ENCODE measurements at regions not wholly inside any gene's neighbourhood (a gene's known extent, or its start where the extent isn't known, plus 50 kb on each side); places are given as distances from the start of the nearest gene placed in this dataset.

DNA sequence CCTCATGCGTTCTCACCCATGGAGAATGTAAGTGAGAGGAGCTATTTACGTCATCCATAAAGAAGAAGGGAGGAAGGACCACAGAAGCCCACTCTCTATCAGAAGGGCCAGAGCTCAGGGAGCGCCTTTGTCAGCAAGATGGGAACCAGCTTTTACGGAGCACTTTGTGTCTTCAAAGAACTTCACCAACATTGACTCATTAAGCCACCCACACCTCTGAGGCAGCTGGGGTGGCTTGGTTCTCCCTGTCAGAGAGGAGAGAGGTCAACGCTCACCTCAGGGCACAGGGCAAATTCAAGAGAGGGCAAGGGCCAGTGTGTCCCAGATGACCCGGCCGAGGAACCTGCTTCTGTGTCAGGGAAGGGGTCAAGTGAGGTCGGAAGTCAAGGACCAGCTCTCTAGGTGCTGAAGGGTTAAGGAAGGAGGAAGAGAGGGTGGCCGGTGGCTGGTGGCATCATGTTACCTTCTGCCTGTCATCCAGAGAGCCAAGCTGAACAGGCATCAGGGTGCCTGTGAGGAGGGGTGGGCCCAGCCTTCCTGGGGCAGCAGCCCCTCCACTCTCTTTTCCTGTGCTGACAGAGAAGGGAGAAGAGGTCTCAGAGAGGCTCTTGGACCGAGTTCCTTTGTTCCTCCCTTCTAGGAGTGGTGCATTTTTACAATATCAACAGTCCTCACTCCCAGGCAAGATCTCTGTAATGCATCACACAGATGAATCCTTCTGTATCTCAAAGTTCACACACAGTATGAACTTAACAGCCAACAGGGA, 109.0 kb downstream of the ETS2 start:
- no peak for DNase-seq (ENCODE audit: insufficient read length, low spot score)
- TF ChIP-seq, protein P1, sequence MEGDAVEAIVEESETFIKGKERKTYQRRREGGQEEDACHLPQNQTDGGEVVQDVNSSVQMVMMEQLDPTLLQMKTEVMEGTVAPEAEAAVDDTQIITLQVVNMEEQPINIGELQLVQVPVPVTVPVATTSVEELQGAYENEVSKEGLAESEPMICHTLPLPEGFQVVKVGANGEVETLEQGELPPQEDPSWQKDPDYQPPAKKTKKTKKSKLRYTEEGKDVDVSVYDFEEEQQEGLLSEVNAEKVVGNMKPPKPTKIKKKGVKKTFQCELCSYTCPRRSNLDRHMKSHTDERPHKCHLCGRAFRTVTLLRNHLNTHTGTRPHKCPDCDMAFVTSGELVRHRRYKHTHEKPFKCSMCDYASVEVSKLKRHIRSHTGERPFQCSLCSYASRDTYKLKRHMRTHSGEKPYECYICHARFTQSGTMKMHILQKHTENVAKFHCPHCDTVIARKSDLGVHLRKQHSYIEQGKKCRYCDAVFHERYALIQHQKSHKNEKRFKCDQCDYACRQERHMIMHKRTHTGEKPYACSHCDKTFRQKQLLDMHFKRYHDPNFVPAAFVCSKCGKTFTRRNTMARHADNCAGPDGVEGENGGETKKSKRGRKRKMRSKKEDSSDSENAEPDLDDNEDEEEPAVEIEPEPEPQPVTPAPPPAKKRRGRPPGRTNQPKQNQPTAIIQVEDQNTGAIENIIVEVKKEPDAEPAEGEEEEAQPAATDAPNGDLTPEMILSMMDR (IDR thresholded peaks at IDR 0.05; ENCODE audit: insufficient read depth, missing control alignments): no peak
- FAIRE-seq: no peak

DNA sequence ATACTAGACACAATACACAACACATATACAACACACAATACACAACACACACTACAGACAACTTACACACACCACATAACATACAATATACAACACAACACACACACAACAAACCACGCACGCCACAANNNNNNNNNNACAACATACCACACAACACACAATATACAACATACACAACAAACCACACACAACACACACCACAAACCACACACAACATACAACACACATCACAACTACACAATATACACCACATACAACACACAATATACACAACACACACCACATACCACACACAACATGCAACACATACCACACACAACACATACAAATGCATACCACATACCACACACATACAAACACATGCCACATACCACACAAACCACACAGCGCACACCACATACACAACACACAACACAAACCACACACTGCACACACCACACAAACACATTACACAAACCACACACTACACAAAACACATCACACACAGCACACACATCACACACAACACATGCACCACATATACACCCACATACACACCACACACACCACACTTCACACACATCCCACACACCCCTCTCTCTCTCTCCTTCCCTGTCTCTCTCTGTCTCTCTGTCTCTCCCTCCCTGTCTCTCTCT, 108.3 kb downstream of the ETS2 start:
- DNase-seq (ENCODE audit: insufficient read length, low spot score) (no peak), FAIRE-seq (no peak)
- TF ChIP-seq, protein P1 (IDR thresholded peaks at IDR 0.05; ENCODE audit: insufficient read depth, missing control alignments): no peak

DNA sequence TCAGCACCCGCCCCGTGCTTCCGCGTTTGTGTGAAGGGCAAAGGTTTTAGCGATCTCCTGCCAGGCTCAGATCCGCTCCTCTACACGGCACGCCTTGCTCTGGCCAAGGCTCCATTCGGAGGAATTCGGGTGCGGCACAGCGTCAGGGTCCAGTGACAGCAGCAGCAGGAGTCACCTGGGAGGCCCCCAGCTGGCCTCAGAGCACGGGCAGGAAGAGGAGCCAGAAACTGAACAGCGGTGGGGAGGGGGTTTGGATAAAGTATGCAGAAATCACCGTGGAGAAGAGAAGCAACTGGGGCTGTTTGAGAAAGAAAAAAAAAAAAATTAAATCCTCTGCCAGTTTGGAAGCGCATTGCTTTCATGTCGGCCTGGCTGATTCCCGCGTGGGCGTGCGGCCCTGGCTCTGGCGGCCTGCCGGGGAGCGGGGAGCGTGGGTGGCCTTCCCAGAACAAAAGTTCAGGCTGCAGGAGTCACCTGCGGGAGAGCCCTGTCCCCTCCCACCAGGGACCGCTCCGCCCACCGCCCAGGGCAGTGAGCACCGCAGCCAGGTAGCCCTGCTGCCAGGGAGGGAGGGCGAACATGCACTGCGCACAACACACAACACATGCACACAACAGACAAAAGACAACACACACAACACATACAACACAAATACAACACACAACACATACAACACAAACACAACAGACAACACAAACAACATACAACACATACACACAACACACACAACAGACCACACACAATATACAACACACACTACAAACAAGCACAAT, 107.6 kb downstream of the ETS2 start:
- no peak for FAIRE-seq
- TF ChIP-seq, protein P1 (IDR thresholded peaks at IDR 0.05; ENCODE audit: insufficient read depth, missing control alignments): no peak
- no peak for DNase-seq (ENCODE audit: insufficient read length, low spot score)

DNA sequence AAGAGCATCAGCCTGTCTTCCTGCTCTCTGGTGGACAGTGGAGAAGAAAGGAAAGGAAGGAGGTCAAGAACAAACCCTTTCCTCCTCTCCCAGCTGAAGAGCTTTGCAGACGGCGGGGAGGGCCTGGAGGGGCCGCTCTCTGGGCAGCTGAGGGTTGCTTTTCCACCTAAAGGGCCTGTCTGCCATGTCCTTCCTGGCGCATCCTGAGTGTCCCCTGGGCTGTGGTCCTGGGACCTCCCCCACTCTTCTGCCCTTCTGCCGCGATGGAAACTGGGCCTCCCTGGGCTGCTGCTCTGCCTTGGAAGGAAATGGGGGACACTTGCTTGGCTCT, 107.0 kb downstream of the ETS2 start:
- TF ChIP-seq, protein P1 (IDR thresholded peaks at IDR 0.05; ENCODE audit: insufficient read depth, missing control alignments): no peak
- DNase-seq (ENCODE audit: insufficient read length, low spot score) (no peak), FAIRE-seq (no peak)

DNA sequence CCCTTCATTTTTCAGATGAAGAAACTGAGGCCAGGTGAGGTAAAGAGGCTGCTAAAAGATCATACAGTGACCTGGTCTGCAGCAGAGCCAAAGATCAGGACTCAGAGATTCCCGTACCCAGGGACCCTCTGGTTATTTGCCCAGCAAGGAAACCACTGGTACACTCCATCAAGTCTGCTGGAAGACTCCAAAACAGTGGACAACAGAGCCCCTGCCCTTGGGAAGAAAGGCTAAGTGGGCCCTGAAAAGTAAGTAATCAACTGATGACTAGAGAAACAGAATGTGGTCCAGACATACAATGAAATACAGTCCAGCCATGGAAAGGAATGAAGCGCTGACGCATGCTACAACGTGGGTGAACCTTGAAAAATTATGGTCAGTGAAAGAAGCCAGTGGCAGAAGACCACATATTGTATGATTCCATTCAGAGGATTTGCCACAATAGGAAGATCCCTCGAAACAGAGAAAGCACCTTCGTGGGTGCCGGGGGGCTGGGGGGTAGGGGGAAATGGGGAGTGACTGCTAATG, 106.4 kb downstream of the ETS2 start:
- TF ChIP-seq, protein P1 (IDR thresholded peaks at IDR 0.05; ENCODE audit: insufficient read depth, missing control alignments): no peak
- FAIRE-seq: no peak
- DNase-seq (ENCODE audit: insufficient read length, low spot score): no peak

DNA sequence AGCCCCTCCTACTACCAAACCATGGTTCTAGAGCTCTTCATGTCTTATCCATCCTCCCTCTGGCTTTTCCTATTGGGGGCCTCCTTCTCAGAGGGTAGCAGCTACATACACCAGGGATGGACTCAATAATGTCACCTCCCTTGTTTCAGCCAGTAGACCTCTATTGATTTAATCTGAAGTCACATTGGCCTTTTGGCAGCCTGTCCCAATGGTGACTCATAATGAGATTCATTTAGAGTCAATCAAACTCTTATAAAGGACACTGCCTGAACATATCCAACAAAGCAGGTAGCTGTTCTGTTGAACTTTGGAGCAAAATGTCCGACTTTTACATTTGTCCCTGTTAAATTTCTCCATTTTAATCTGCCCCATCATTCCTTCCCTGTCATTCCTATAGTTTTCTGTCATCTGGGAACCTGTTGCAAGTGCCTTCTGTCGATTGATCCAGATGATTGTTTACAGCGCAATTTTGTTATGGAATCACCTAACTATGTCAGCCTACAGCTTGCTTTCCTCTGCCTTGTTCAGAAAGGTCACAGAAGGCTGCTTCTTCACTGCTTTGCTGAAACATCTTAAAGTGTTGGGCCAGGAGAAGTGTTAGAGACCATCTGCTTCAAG, 105.9 kb downstream of the ETS2 start:
- FAIRE-seq: no peak
- TF ChIP-seq, protein P1 (IDR thresholded peaks at IDR 0.05; ENCODE audit: insufficient read depth, missing control alignments): no peak

More for the DNA sequence above, 105.9 kb downstream of the ETS2 start:
- DNase-seq (ENCODE audit: insufficient read length, low spot score): no peak
